ENCODE measurements at regions not wholly inside any gene's neighbourhood (a gene's known extent, or its start where the extent isn't known, plus 50 kb on each side); places are given as distances from the start of the nearest gene placed in this dataset.
A peak's percentile ranks its signal among the peaks of the same experiment; 100 is the strongest.

GRCh38 chr6:164040994-164041393, 626.5 kb downstream of the QKI start:
- Mint-ChIP-seq H3K4me3 (no peak overlapping the region), H3K4me1 (ENCODE audit: low read depth) (no peaks in the 10 kb centered on the region), H3K36me3 (ENCODE audit: low read depth) (no peaks in the 10 kb centered on the region), H3K9me3 (peaks cover 3% of the 10 kb centered on the region), H3K27ac (no peak overlapping the region), H3K27me3 (ENCODE audit: low read depth) (no peaks in the 10 kb centered on the region)

- Mint-ChIP-seq H3K9me3 (peaks cover 3% of the 10 kb centered on the region), H3K27me3 (ENCODE audit: low read depth) (no peaks in the 10 kb centered on the region), H3K4me1 (ENCODE audit: low read depth) (no peaks in the 10 kb centered on the region), H3K36me3 (ENCODE audit: low read depth) (no peaks in the 10 kb centered on the region), H3K4me3 (peak overlapping the region; percentile 21), H3K27ac (no peak overlapping the region)
These were observed 625.4 kb downstream of the QKI start for GRCh38 chr6:164039954-164040375.

GRCh38 chr6:164037171-164037870, 622.8 kb downstream of the QKI start:
- H3K9me3 Mint-ChIP-seq, result no peaks in the 10 kb centered on the region
- H3K27me3 Mint-ChIP-seq (ENCODE audit: low read depth), result no peaks in the 10 kb centered on the region
- no peaks in the 10 kb centered on the region for H3K36me3 Mint-ChIP-seq (ENCODE audit: low read depth)
- no peak overlapping the region for H3K4me3 Mint-ChIP-seq
- no peak overlapping the region for H3K27ac Mint-ChIP-seq
- no peaks in the 10 kb centered on the region for H3K4me1 Mint-ChIP-seq (ENCODE audit: low read depth)

GRCh38 chr6:164035900-164036485, 621.5 kb downstream of the QKI start:
- Mint-ChIP-seq H3K36me3 (ENCODE audit: low read depth) (no peaks in the 10 kb centered on the region), H3K9me3 (peaks cover 4% of the 10 kb centered on the region), H3K4me3 (no peak overlapping the region), H3K27ac (no peak overlapping the region), H3K27me3 (ENCODE audit: low read depth) (no peaks in the 10 kb centered on the region), H3K4me1 (ENCODE audit: low read depth) (no peaks in the 10 kb centered on the region)

- no peaks in the 10 kb centered on the region for H3K4me1 Mint-ChIP-seq (ENCODE audit: low read depth)
- no peak overlapping the region for H3K4me3 Mint-ChIP-seq
- no peaks in the 10 kb centered on the region for H3K36me3 Mint-ChIP-seq (ENCODE audit: low read depth)
- no peaks in the 10 kb centered on the region for H3K27me3 Mint-ChIP-seq (ENCODE audit: low read depth)
- H3K27ac Mint-ChIP-seq, result no peak overlapping the region
- peaks cover 6% of the 10 kb centered on the region for H3K9me3 Mint-ChIP-seq
These were observed 620.2 kb downstream of the QKI start for GRCh38 chr6:164034602-164035140.

- no peak overlapping the region for H3K4me3 Mint-ChIP-seq
- no peaks in the 10 kb centered on the region for H3K9me3 Mint-ChIP-seq
- H3K27ac Mint-ChIP-seq, result no peak overlapping the region
- no peaks in the 10 kb centered on the region for H3K27me3 Mint-ChIP-seq (ENCODE audit: low read depth)
- H3K4me1 Mint-ChIP-seq (ENCODE audit: low read depth), result no peaks in the 10 kb centered on the region
- no peaks in the 10 kb centered on the region for H3K36me3 Mint-ChIP-seq (ENCODE audit: low read depth)
These were observed 610.7 kb downstream of the QKI start for GRCh38 chr6:164025180-164025579.

- Mint-ChIP-seq H3K36me3 (ENCODE audit: low read depth) (no peaks in the 10 kb centered on the region), H3K9me3 (no peaks in the 10 kb centered on the region), H3K4me1 (ENCODE audit: low read depth) (no peaks in the 10 kb centered on the region), H3K27ac (no peak overlapping the region), H3K4me3 (no peak overlapping the region), H3K27me3 (ENCODE audit: low read depth) (no peaks in the 10 kb centered on the region)
These were observed 609.0 kb downstream of the QKI start for GRCh38 chr6:164023535-164023934.

GRCh38 chr6:164022632-164023031, 608.1 kb downstream of the QKI start:
- no peak overlapping the region for H3K4me3 Mint-ChIP-seq
- no peaks in the 10 kb centered on the region for H3K27me3 Mint-ChIP-seq (ENCODE audit: low read depth)
- no peak overlapping the region for H3K27ac Mint-ChIP-seq
- H3K4me1 Mint-ChIP-seq (ENCODE audit: low read depth), result no peaks in the 10 kb centered on the region
- H3K9me3 Mint-ChIP-seq, result no peaks in the 10 kb centered on the region
- no peaks in the 10 kb centered on the region for H3K36me3 Mint-ChIP-seq (ENCODE audit: low read depth)

- no peaks in the 10 kb centered on the region for H3K27me3 Mint-ChIP-seq (ENCODE audit: low read depth)
- H3K27ac Mint-ChIP-seq, result no peak overlapping the region
- no peak overlapping the region for H3K4me3 Mint-ChIP-seq
- no peaks in the 10 kb centered on the region for H3K4me1 Mint-ChIP-seq (ENCODE audit: low read depth)
- H3K36me3 Mint-ChIP-seq (ENCODE audit: low read depth), result no peaks in the 10 kb centered on the region
- no peaks in the 10 kb centered on the region for H3K9me3 Mint-ChIP-seq
These were observed 607.2 kb downstream of the QKI start for GRCh38 chr6:164021589-164022250.

- Mint-ChIP-seq H3K27me3 (ENCODE audit: low read depth) (no peaks in the 10 kb centered on the region), H3K9me3 (no peaks in the 10 kb centered on the region), H3K4me3 (no peak overlapping the region), H3K4me1 (ENCODE audit: low read depth) (no peaks in the 10 kb centered on the region), H3K27ac (no peak overlapping the region), H3K36me3 (ENCODE audit: low read depth) (no peaks in the 10 kb centered on the region)
These were observed 605.6 kb downstream of the QKI start for GRCh38 chr6:164020142-164020541.

GRCh38 chr6:164018133-164018532, 603.6 kb downstream of the QKI start:
- no peaks in the 10 kb centered on the region for H3K36me3 Mint-ChIP-seq (ENCODE audit: low read depth)
- H3K4me3 Mint-ChIP-seq, result no peak overlapping the region
- no peaks in the 10 kb centered on the region for H3K9me3 Mint-ChIP-seq
- no peak overlapping the region for H3K27ac Mint-ChIP-seq
- no peaks in the 10 kb centered on the region for H3K4me1 Mint-ChIP-seq (ENCODE audit: low read depth)
- no peaks in the 10 kb centered on the region for H3K27me3 Mint-ChIP-seq (ENCODE audit: low read depth)

- Mint-ChIP-seq H3K4me3 (no peak overlapping the region), H3K9me3 (no peaks in the 10 kb centered on the region), H3K36me3 (ENCODE audit: low read depth) (no peaks in the 10 kb centered on the region), H3K27me3 (ENCODE audit: low read depth) (no peaks in the 10 kb centered on the region), H3K4me1 (ENCODE audit: low read depth) (no peaks in the 10 kb centered on the region), H3K27ac (no peak overlapping the region)
These were observed 601.5 kb downstream of the QKI start for GRCh38 chr6:164016056-164016455.

- no peaks in the 10 kb centered on the region for H3K4me1 Mint-ChIP-seq (ENCODE audit: low read depth)
- no peaks in the 10 kb centered on the region for H3K9me3 Mint-ChIP-seq
These were observed 600.6 kb downstream of the QKI start for GRCh38 chr6:164015088-164015484.

GRCh38 chr6:164014346-164015087, 600.0 kb downstream of the QKI start:
- Mint-ChIP-seq H3K36me3 (ENCODE audit: low read depth) (no peaks in the 10 kb centered on the region), H3K27ac (no peak overlapping the region), H3K4me3 (no peak overlapping the region), H3K27me3 (ENCODE audit: low read depth) (no peaks in the 10 kb centered on the region), H3K9me3 (no peaks in the 10 kb centered on the region), H3K4me1 (ENCODE audit: low read depth) (no peaks in the 10 kb centered on the region)

More at GRCh38 chr6:164015088-164015484, 600.6 kb downstream of the QKI start:
- no peak overlapping the region for H3K27ac Mint-ChIP-seq
- no peaks in the 10 kb centered on the region for H3K27me3 Mint-ChIP-seq (ENCODE audit: low read depth)
- no peaks in the 10 kb centered on the region for H3K36me3 Mint-ChIP-seq (ENCODE audit: low read depth)
- no peak overlapping the region for H3K4me3 Mint-ChIP-seq

Data from T-helper 1 cell treated with Interleukin-12 subunit alpha and Interleukin-12 subunit beta and Interleukin-4 antibody, amounts not matched to agents 30 μg/mL and 1 μg/mL, for 36 hours (primary cell).